HTR-8/SVneo (cell line): ENCODE measurements at regions not wholly inside any gene's neighbourhood (a gene's known extent, or its start where the extent isn't known, plus 50 kb on each side); places are given as distances from the start of the nearest gene placed in this dataset.

Experiments
- DNase-seq: peaks from one replicate; pipeline ENCODE4 v3.0.0; 2011; ENCODE audit warnings: low spot score, mixed read lengths; ENCODE audit not compliant: insufficient read length
- FAIRE-seq: peaks from 2 replicates; lab custom pipeline; 2011; peaks lifted over from hg19 to GRCh38; lab: Jason Lieb, UNC

- FAIRE-seq (no peak), DNase-seq (no peak)
Observed at GRCh38 chr6:15854826-15855710, 192.2 kb upstream of the DTNBP1 start.

GRCh38 chr6:15854378-15854777 lies 191.6 kb upstream of the DTNBP1 start:
- no peak for FAIRE-seq

GRCh38 chr6:15853259-15853658 lies 190.4 kb upstream of the DTNBP1 start:
- no peak for DNase-seq
- no peak for FAIRE-seq

More at GRCh38 chr6:15854378-15854777, 191.6 kb upstream of the DTNBP1 start:
- DNase-seq = no peak

GRCh38 chr6:15852289-15852688 lies 189.5 kb upstream of the DTNBP1 start:
- DNase-seq = no peak
- no peak for FAIRE-seq

- FAIRE-seq (no peak), DNase-seq (no peak)
Observed at GRCh38 chr6:15849395-15849794, 186.6 kb upstream of the DTNBP1 start.

GRCh38 chr6:15845492-15845891 lies 182.7 kb upstream of the DTNBP1 start:
- DNase-seq (no peak), FAIRE-seq (no peak)

- DNase-seq (no peak), FAIRE-seq (no peak)
Observed at GRCh38 chr6:15843764-15844163, 180.9 kb upstream of the DTNBP1 start.

- DNase-seq (no peak), FAIRE-seq (no peak)
Observed at GRCh38 chr6:15843226-15843625, 180.4 kb upstream of the DTNBP1 start.

GRCh38 chr6:15842727-15843117 lies 179.9 kb upstream of the DTNBP1 start:
- FAIRE-seq (no peak), DNase-seq (no peak)

GRCh38 chr6:15841937-15842726 lies 179.3 kb upstream of the DTNBP1 start:
- FAIRE-seq = no peak
- no peak for DNase-seq

GRCh38 chr6:15839969-15840541 lies 177.2 kb upstream of the DTNBP1 start:
- DNase-seq = no peak
- FAIRE-seq = no peak

- FAIRE-seq = no peak
Observed at GRCh38 chr6:15837205-15837604, 174.4 kb upstream of the DTNBP1 start.

GRCh38 chr6:15832841-15833240 lies 170.0 kb upstream of the DTNBP1 start:
- DNase-seq (no peak), FAIRE-seq (no peak)

More at GRCh38 chr6:15837205-15837604, 174.4 kb upstream of the DTNBP1 start:
- DNase-seq = no peak

- FAIRE-seq = no peak
- DNase-seq = no peak
Observed at GRCh38 chr6:15829156-15829555, 166.3 kb upstream of the DTNBP1 start.

- no peak for DNase-seq
- no peak for FAIRE-seq
Observed at GRCh38 chr6:15827496-15828255, 164.8 kb upstream of the DTNBP1 start.

GRCh38 chr6:15826814-15827318 lies 164.0 kb upstream of the DTNBP1 start:
- FAIRE-seq = no peak
- DNase-seq = no peak

GRCh38 chr6:15825332-15825930 lies 162.6 kb upstream of the DTNBP1 start:
- no peak for FAIRE-seq
- no peak for DNase-seq

- DNase-seq (no peak), FAIRE-seq (no peak)
Observed at GRCh38 chr6:15824811-15825210, 162.0 kb upstream of the DTNBP1 start.

GRCh38 chr6:15823838-15824414 lies 161.1 kb upstream of the DTNBP1 start:
- FAIRE-seq = no peak
- DNase-seq = no peak
